Transverse colon (tissue), 4 donors: ENCODE measurements at regions not wholly inside any gene's neighbourhood (a gene's known extent, or its start where the extent isn't known, plus 50 kb on each side); places are given as distances from the start of the nearest gene placed in this dataset.

Experiments
- DNase-seq: peaks from one replicate; pipeline ENCODE4 v3.0.0-alpha.2; 2019
- H3K27ac ChIP-seq, 4 donors: fragments of 200-600 bp; sonication (generic); 2 replicates each; pipeline ENCODE4 v1.5.1; 2016 to 2018; ENCODE audit warnings: inconsistent platforms in 4 of 4
- H3K27me3 ChIP-seq: fragments of 200-600 bp; sonication (generic); 2 replicates; pipeline ENCODE4 v1.5.1; 2017; ENCODE audit warnings: inconsistent platforms
- H3K36me3 ChIP-seq, 4 donors: fragments of 200-600 bp; sonication (generic); 2 replicates each; pipeline ENCODE4 v1.5.1; 2017 to 2019; ENCODE audit warnings: inconsistent platforms in 4 of 4
- H3K4me1 ChIP-seq, 4 donors: fragments of 200-600 bp; sonication (generic); 2 replicates each; pipeline ENCODE4 v1.5.1; 2017 to 2020; ENCODE audit warnings: inconsistent platforms in 4 of 4
- H3K4me3 ChIP-seq, 4 donors: fragments of 200-600 bp; sonication (generic); 1 replicate in 1 of 4; 2 replicates in 3 of 4; pipeline versions ENCODE4 v1.5.1 to v1.6.1; 2017 to 2019; ENCODE audit warnings: inconsistent platforms in 4 of 4
- H3K9me3 ChIP-seq, 2 donors: fragments of 200-600 bp; sonication (generic); 2 replicates each; pipeline ENCODE4 v1.5.1; 2017 to 2019; ENCODE audit warnings: inconsistent platforms in 2 of 2
- CTCF ChIP-seq, 5 experiments: fragments of 200-600 bp in 3 of 5; fragments of 450-650 bp in 2 of 5; sonication (generic) in 3 of 5; IDR thresholded peaks; 1 replicate in 2 of 5; 2 replicates in 3 of 5; pipeline ENCODE4 v1.5.1; 2016 to 2017; ENCODE audit warnings: antibody characterized with exemption in 5 of 5, inconsistent platforms in 3 of 5, mild to moderate bottlenecking in 2 of 5, moderate library complexity in 1 of 5
- EP300 ChIP-seq: sonication (generic); formaldehyde crosslinking; IDR thresholded peaks from one replicate; pipeline ENCODE4 v1.6.1; 2017; ENCODE audit warnings: antibody characterized with exemption, low read depth
- POLR2A ChIP-seq: fragments of 450-650 bp; IDR thresholded peaks from one replicate; pipeline ENCODE4 v1.6.1; 2016; ENCODE audit warnings: antibody characterized with exemption, mild to moderate bottlenecking, moderate library complexity
- POLR2AphosphoS5 ChIP-seq, 3 donors: sonication (generic); formaldehyde crosslinking; IDR thresholded peaks; one replicate each; pipeline ENCODE4 v1.6.1; 2016; ENCODE audit warnings: antibody characterized with exemption in 3 of 3
- WGBS, 2 donors: methylation state at CpG; one replicate each; pipeline ENCODE4 v1.1.5; 2018; ENCODE audit warnings: low coverage in 1 of 2; 5-methylcytosine and 5-hydroxymethylcytosine counted together
- in situ Hi-C, 4 donors: fragments of 200-750 bp; cut with MboI; loops; one replicate each; pipeline versions ENCODE4 v1.15.0 to v1.15.1; 2017; ENCODE audit warnings: low sequenced_read_pairs in 3 of 4, low pct_ligation_motif_present in 1 of 4, low pct_unique_long_range_greater_than_20kb in 1 of 4
- intact Hi-C: fragments of 100-400 bp; cut with DNase I; formaldehyde crosslinking; loops from one replicate; pipeline ENCODE4 v1.15.1; 2023; ENCODE audit warnings: low total_unique reads

- 65% methylated on average over 8 of the region's 8 CpGs; no CpG with 5 or more reads in 1 of the 2 donors for WGBS, 2 donors
- no peak for DNase-seq
Observed at GRCh38 chr16:86930001-86930400, 351.7 kb downstream of the FOXL1 start.

GRCh38 chr16:86930663-86931373, 352.5 kb downstream of the FOXL1 start:
- no peak for TF ChIP-seq EP300
- no peak for TF ChIP-seq CTCF (IDR thresholded peaks at IDR 0.05)
- TF ChIP-seq POLR2AphosphoS5 (IDR thresholded peaks at IDR 0.05) = no peak
- no peak for TF ChIP-seq POLR2A
- WGBS, 2 donors = 14 to 67% methylated on average over 1 to 9 of the region's 9 CpGs
- peaks cover 38% of the 10 kb centered on the region for H3K27me3 ChIP-seq
- no peak for DNase-seq
- H3K9me3 ChIP-seq = no peaks in the 10 kb centered on the region
- H3K4me1 ChIP-seq = peaks cover 0 to 3% (median 1%) of the 10 kb centered on the region in 4 donors
- H3K36me3 ChIP-seq = no peaks in the 10 kb centered on the region
- in situ Hi-C loops = no loop called here
- H3K27ac ChIP-seq = no peak overlapping the region
- no peak overlapping the region for H3K4me3 ChIP-seq
- intact Hi-C loops = no loop called here

More at GRCh38 chr16:86930001-86930400, 351.7 kb downstream of the FOXL1 start:
- H3K27me3 ChIP-seq = peaks cover 43% of the 10 kb centered on the region
- H3K36me3 ChIP-seq = no peaks in the 10 kb centered on the region
- in situ Hi-C loops = no loop called here
- intact Hi-C loops = no loop called here
- H3K4me3 ChIP-seq = no peak overlapping the region
- no peak for TF ChIP-seq EP300
- no peak for TF ChIP-seq POLR2AphosphoS5 (IDR thresholded peaks at IDR 0.05)
- no peak for TF ChIP-seq POLR2A
- no peak for TF ChIP-seq CTCF (IDR thresholded peaks at IDR 0.05)
- H3K27ac ChIP-seq = no peak overlapping the region
- peaks cover 0 to 3% (median 1%) of the 10 kb centered on the region in 4 donors for H3K4me1 ChIP-seq
- H3K9me3 ChIP-seq = no peaks in the 10 kb centered on the region

- peaks cover 36% of the 10 kb centered on the region for H3K27me3 ChIP-seq
- intact Hi-C loops = no loop called here
- H3K27ac ChIP-seq = no peak overlapping the region
Observed at GRCh38 chr16:86931410-86931941, 353.1 kb downstream of the FOXL1 start.

More at GRCh38 chr16:86931410-86931941, 353.1 kb downstream of the FOXL1 start:
- WGBS, 2 donors = 60% methylated on average over 26 of the region's 26 CpGs; no CpG with 5 or more reads in 1 of the 2 donors
- no peak overlapping the region for H3K4me3 ChIP-seq
- H3K9me3 ChIP-seq = no peaks in the 10 kb centered on the region
- in situ Hi-C loops = no loop called here
- no peaks in the 10 kb centered on the region for H3K36me3 ChIP-seq
- TF ChIP-seq EP300 (no peak), POLR2AphosphoS5 (IDR thresholded peaks at IDR 0.05) (no peak), POLR2A (no peak), CTCF (IDR thresholded peaks at IDR 0.05) (no peak)
- DNase-seq = no peak
- H3K4me1 ChIP-seq = peaks cover 0 to 3% (median 1%) of the 10 kb centered on the region in 4 donors
